ENCODE measurements at regions not wholly inside any gene's neighbourhood (a gene's known extent, or its start where the extent isn't known, plus 50 kb on each side); places are given as distances from the start of the nearest gene placed in this dataset.

DNA sequence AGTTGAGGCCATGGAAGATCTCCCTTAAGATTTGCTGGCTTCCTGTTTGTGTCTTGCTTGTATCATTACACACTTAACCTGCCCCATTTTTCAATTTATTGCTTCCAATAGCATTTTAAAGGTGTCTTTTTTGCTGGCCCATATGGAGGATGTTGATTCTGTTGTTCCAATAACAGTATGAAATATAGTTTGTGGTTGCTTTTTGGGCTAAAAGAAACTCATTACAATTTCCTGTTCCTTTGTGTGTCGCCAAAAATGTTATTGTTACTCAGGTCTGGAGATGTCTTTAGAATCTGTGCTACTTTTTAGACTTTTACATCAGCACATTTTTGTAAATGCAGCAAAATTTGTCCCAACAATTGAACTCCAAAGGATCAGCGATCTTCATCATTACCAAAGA lies 234.0 kb upstream of the ITGA4 start:
- TF ChIP-seq, protein P1, sequence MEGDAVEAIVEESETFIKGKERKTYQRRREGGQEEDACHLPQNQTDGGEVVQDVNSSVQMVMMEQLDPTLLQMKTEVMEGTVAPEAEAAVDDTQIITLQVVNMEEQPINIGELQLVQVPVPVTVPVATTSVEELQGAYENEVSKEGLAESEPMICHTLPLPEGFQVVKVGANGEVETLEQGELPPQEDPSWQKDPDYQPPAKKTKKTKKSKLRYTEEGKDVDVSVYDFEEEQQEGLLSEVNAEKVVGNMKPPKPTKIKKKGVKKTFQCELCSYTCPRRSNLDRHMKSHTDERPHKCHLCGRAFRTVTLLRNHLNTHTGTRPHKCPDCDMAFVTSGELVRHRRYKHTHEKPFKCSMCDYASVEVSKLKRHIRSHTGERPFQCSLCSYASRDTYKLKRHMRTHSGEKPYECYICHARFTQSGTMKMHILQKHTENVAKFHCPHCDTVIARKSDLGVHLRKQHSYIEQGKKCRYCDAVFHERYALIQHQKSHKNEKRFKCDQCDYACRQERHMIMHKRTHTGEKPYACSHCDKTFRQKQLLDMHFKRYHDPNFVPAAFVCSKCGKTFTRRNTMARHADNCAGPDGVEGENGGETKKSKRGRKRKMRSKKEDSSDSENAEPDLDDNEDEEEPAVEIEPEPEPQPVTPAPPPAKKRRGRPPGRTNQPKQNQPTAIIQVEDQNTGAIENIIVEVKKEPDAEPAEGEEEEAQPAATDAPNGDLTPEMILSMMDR (IDR thresholded peaks at IDR 0.05), result no peak
- no peaks in the 10 kb centered on the region for H3K36me3 Mint-ChIP-seq (ENCODE audit: low read depth)
- H3K4me1 Mint-ChIP-seq (ENCODE audit: low read depth), result no peaks in the 10 kb centered on the region
- no peaks in the 10 kb centered on the region for H3K27me3 Mint-ChIP-seq (ENCODE audit: low read depth)
- no peaks in the 10 kb centered on the region for H3K9me3 Mint-ChIP-seq (ENCODE audit: low read depth)
- H3K4me3 Mint-ChIP-seq (ENCODE audit: unreplicated experiment), result no peak overlapping the region
- no peak for DNase-seq (ENCODE audit: low spot score)
- H3K27ac Mint-ChIP-seq (ENCODE audit: unreplicated experiment), result no peak overlapping the region

DNA sequence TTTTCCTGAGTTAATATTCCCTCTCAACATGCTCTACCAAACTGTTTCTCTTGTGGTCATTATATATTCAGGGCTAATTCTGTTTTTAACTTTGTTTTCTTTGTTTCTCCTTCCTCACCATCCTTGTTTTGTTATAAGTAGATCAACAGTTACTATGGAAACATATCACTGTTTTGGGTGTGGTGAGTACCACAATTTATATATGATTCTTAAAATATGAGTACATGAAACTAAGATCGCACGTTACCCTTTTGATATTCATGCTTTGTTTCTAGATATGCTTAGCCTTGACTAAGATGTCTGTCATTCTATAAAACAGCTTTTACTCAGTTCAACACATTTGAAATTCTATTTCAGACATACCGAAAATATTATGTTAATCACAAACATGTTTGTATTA lies 232.3 kb upstream of the ITGA4 start:
- no peaks in the 10 kb centered on the region for H3K9me3 Mint-ChIP-seq (ENCODE audit: low read depth)
- no peak for DNase-seq (ENCODE audit: low spot score)
- no peak overlapping the region for H3K4me3 Mint-ChIP-seq (ENCODE audit: unreplicated experiment)
- H3K4me1 Mint-ChIP-seq (ENCODE audit: low read depth), result no peaks in the 10 kb centered on the region
- no peaks in the 10 kb centered on the region for H3K27me3 Mint-ChIP-seq (ENCODE audit: low read depth)
- H3K27ac Mint-ChIP-seq (ENCODE audit: unreplicated experiment), result no peak overlapping the region
- TF ChIP-seq, protein P1 (IDR thresholded peaks at IDR 0.05), result no peak
- no peaks in the 10 kb centered on the region for H3K36me3 Mint-ChIP-seq (ENCODE audit: low read depth)

DNA sequence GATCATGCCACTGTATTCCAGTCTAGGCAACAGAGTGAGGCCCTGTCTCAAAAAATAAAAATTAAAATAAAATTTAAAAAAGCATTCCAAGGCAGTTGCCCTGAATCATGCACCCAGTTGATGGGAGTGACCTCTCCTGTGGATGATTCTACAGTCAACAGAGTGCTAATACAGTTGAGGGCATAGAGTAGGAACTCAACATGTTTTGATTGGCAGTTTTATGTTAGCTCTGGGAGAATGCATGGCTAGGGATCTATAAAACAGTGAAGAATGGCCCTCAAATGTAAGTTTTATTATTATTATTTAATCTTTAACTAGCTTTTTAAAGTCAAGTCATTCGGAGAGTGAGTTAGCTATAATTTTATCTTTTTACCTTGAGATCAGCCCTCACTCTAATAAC lies 228.5 kb upstream of the ITGA4 start:
- H3K4me1 Mint-ChIP-seq (ENCODE audit: low read depth), result no peaks in the 10 kb centered on the region
- H3K9me3 Mint-ChIP-seq (ENCODE audit: low read depth), result no peaks in the 10 kb centered on the region
- no peak for DNase-seq (ENCODE audit: low spot score)
- H3K36me3 Mint-ChIP-seq (ENCODE audit: low read depth), result no peaks in the 10 kb centered on the region
- TF ChIP-seq, protein P1 (IDR thresholded peaks at IDR 0.05), result no peak
- no peak overlapping the region for H3K27ac Mint-ChIP-seq (ENCODE audit: unreplicated experiment)
- H3K4me3 Mint-ChIP-seq (ENCODE audit: unreplicated experiment), result no peak overlapping the region
- H3K27me3 Mint-ChIP-seq (ENCODE audit: low read depth), result no peaks in the 10 kb centered on the region

DNA sequence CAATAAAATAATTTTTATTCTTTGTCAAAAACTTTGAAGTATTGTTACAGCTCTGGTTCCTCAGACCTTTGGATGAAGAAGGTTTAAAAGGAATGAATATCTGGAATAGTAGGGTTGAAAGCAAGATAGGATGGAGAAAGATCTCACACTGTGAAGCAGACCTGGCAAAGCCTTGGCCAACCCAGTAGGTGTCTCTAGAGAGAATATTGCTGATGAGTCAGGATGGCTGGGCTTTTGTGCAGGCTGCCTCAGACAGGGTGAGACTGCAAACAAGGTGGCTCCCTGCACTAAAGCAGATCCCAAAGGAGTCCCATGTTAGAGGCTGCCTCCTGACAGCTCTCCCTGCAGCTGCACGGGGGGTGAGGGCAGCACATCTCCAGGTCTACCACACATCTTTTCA lies 226.0 kb upstream of the ITGA4 start:
- DNase-seq (ENCODE audit: low spot score), result no peak
- H3K36me3 Mint-ChIP-seq (ENCODE audit: low read depth), result no peaks in the 10 kb centered on the region
- H3K27ac Mint-ChIP-seq (ENCODE audit: unreplicated experiment), result no peak overlapping the region
- H3K27me3 Mint-ChIP-seq (ENCODE audit: low read depth), result no peaks in the 10 kb centered on the region
- TF ChIP-seq, protein P1 (IDR thresholded peaks at IDR 0.05), result no peak
- no peaks in the 10 kb centered on the region for H3K9me3 Mint-ChIP-seq (ENCODE audit: low read depth)
- no peak overlapping the region for H3K4me3 Mint-ChIP-seq (ENCODE audit: unreplicated experiment)
- H3K4me1 Mint-ChIP-seq (ENCODE audit: low read depth), result no peaks in the 10 kb centered on the region

DNA sequence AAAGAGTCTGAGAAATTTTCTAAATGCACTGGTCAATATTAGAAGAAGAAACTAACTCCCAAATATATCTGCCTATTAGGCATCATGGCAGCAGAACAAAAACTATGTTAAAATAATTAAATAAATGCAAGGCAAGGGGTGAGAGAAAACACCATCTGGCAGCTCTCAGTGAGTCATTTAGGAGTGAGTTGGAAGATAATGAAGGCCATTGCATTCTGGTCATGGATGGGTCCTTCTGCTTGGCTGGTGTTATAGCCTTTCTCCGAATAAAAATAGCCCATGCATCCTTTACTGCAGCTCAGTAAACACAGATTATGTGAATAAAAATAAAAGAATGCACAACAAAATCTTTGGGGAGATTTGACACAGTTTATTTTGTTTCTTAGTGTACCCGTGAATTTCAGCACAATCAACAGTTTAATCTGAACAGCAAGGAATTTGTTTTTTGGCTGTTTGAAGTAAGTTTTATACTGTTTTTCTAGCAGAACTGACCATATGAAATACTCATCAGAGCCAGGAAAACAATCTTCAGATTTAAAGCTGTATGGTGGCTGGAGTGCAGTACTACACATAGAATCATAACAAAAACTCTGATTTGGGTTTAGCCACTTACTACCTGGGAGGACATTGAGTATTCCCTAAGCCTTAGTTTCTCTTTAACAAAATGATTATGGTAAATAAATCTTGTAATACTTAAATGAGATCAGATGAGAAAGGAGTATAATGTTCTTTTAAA lies 225.1 kb upstream of the ITGA4 start:
- peaks cover 3% of the 10 kb centered on the region for H3K9me3 Mint-ChIP-seq (ENCODE audit: low read depth)
- no peaks in the 10 kb centered on the region for H3K27me3 Mint-ChIP-seq (ENCODE audit: low read depth)
- H3K4me1 Mint-ChIP-seq (ENCODE audit: low read depth), result no peaks in the 10 kb centered on the region
- no peak overlapping the region for H3K27ac Mint-ChIP-seq (ENCODE audit: unreplicated experiment)
- no peak for DNase-seq (ENCODE audit: low spot score)
- H3K4me3 Mint-ChIP-seq (ENCODE audit: unreplicated experiment), result no peak overlapping the region
- no peaks in the 10 kb centered on the region for H3K36me3 Mint-ChIP-seq (ENCODE audit: low read depth)
- TF ChIP-seq, protein P1 (IDR thresholded peaks at IDR 0.05), result no peak

Data from chondrocyte (in vitro differentiated cells).